Stomach (tissue), 4 donors: ENCODE measurements at regions not wholly inside any gene's neighbourhood (a gene's known extent, or its start where the extent isn't known, plus 50 kb on each side); places are given as distances from the start of the nearest gene placed in this dataset.

Experiments used
- POLR2A ChIP-seq, 4 donors: fragments of 450-650 bp; IDR thresholded peaks; one replicate each; pipeline ENCODE4 v1.6.1; 2016; ENCODE audit warnings: antibody characterized with exemption in 4 of 4, control low read depth in 2 of 4, mild to moderate bottlenecking in 1 of 4, moderate library complexity in 1 of 4
- POLR2AphosphoS5 ChIP-seq, 3 donors: sonication (generic); formaldehyde crosslinking; IDR thresholded peaks; one replicate each; pipeline ENCODE4 v1.6.1; 2016; ENCODE audit warnings: antibody characterized with exemption in 3 of 3
- TF ChIP-seq, protein P1 (sequence below), 7 experiments: fragments of 450-650 bp in 4 of 7; fragments of 200-600 bp in 3 of 7; sonication (generic) in 3 of 7; IDR thresholded peaks; one replicate each; pipeline ENCODE4 v1.5.1; 2016 to 2019; ENCODE audit warnings: antibody characterized with exemption in 7 of 7, control low read depth in 2 of 7, mild to moderate bottlenecking in 1 of 7

- TF ChIP-seq, protein P1, sequence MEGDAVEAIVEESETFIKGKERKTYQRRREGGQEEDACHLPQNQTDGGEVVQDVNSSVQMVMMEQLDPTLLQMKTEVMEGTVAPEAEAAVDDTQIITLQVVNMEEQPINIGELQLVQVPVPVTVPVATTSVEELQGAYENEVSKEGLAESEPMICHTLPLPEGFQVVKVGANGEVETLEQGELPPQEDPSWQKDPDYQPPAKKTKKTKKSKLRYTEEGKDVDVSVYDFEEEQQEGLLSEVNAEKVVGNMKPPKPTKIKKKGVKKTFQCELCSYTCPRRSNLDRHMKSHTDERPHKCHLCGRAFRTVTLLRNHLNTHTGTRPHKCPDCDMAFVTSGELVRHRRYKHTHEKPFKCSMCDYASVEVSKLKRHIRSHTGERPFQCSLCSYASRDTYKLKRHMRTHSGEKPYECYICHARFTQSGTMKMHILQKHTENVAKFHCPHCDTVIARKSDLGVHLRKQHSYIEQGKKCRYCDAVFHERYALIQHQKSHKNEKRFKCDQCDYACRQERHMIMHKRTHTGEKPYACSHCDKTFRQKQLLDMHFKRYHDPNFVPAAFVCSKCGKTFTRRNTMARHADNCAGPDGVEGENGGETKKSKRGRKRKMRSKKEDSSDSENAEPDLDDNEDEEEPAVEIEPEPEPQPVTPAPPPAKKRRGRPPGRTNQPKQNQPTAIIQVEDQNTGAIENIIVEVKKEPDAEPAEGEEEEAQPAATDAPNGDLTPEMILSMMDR (IDR thresholded peaks at IDR 0.05): no peak
- no peak for TF ChIP-seq POLR2A (IDR thresholded peaks at IDR 0.05)
- TF ChIP-seq POLR2AphosphoS5 (IDR thresholded peaks at IDR 0.05): no peak
Observed at GRCh38 chr14:84024231-84024820, 1505.6 kb upstream of the FLRT2 start.
